ENCODE measurements at regions not wholly inside any gene's neighbourhood (a gene's known extent, or its start where the extent isn't known, plus 50 kb on each side); places are given as distances from the start of the nearest gene placed in this dataset.

- H3K9me2 ChIP-seq: no peaks in the 10 kb centered on the region
- H3K27me3 ChIP-seq (ENCODE audit: insufficient read depth): no peaks in the 10 kb centered on the region
- H3K79me2 ChIP-seq (ENCODE audit: insufficient read depth): no peaks in the 10 kb centered on the region
- CTCF ChIA-PET: interaction anchor here (1.2 kb wide), 1 partner anchor 14 kb away, joined by 3 read pairs; no protein-coding TSS in a partner anchor
- H3K9ac ChIP-seq: no peak overlapping the region
- H4K20me1 ChIP-seq (ENCODE audit: insufficient read depth): no peaks in the 10 kb centered on the region
- POLR2A ChIA-PET: no interaction called here
- H3K27ac ChIP-seq (ENCODE audit: low read depth in 2 of 2, low read length in 1 of 2): no peak overlapping the region
- no peaks in the 10 kb centered on the region for H3K4me1 ChIP-seq (ENCODE audit: control insufficient read depth in 1 of 2, insufficient read depth in 2 of 2, low read depth in 1 of 2, low read length in 1 of 2)
- H3F3A ChIP-seq (replicated peaks; ENCODE audit: insufficient read depth): no peaks in the 10 kb centered on the region
- WGBS (ENCODE audit: low lambda C conversion rate): 22% methylated on average over 1 of the region's 1 CpG
- no peak for DNase-seq
- H3K4me3 ChIP-seq (ENCODE audit: low read depth in 2 of 2, low read length in 1 of 2): no peak overlapping the region
- no peak overlapping the region for H2AFZ ChIP-seq (ENCODE audit: low read depth)
- no peak overlapping the region for H3K4me2 ChIP-seq
- no peaks in the 10 kb centered on the region for H3K36me3 ChIP-seq (replicated peaks in 1 of 2; ENCODE audit: control insufficient read depth in 1 of 2, insufficient read depth in 2 of 2, low read length in 1 of 2)
- TF ChIP-seq REST (IDR thresholded peaks at IDR 0.05; ENCODE audit: low read depth, low read length) (no peak), FOXM1 (IDR thresholded peaks at IDR 0.05; ENCODE audit: low read depth) (no peak), MAX (IDR thresholded peaks at IDR 0.05; ENCODE audit: low read depth) (no peak), MEF2A (IDR thresholded peaks at IDR 0.05; ENCODE audit: borderline replicate concordance, low read depth) (no peak), GATA2 (CRISPR knock-in tag; IDR thresholded peaks at IDR 0.05) (no peak), MXI1 (IDR thresholded peaks at IDR 0.05; ENCODE audit: low read depth, low read length) (no peak), NRF1 (IDR thresholded peaks at IDR 0.05; ENCODE audit: low read depth, low read length) (no peak), EP300 (IDR thresholded peaks at IDR 0.05; ENCODE audit: borderline replicate concordance in 1 of 2, low read depth in 1 of 2, low read length in 1 of 2) (no peak), RXRA (IDR thresholded peaks at IDR 0.05; ENCODE audit: borderline replicate concordance, low read depth) (no peak), USF1 (IDR thresholded peaks at IDR 0.05; ENCODE audit: borderline replicate concordance, low read depth) (no peak)
- no peaks in the 10 kb centered on the region for H3K9me3 ChIP-seq
Measured at GRCh38 chr5:87608385-87608784, 195.7 kb upstream of the CCNH start.

DNA sequence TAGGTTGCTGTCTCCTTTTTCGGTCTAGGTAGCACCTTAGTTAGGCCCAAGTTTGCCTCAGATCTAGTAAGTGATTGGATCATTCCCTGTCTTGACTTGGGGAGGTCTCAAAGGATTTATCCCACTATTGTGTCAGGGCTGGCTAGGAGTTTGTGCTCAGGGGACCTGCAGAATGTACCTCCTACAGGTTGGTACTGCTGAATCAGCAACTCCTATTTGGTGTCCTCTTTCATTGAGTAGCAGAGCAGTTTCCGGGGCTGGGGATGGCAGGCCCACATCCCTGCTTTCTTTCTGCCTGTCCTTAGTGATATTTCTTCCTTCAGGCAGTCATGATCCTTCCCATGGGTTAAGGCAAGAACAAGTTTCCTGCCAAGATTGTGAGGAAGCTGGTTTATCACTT lies 192.9 kb upstream of the CCNH start:
- Histone ChIP-seq H3K9ac (no peak overlapping the region), H3F3A (replicated peaks; ENCODE audit: insufficient read depth) (no peaks in the 10 kb centered on the region), H3K4me3 (ENCODE audit: low read depth in 2 of 2, low read length in 1 of 2) (no peak overlapping the region), H3K9me2 (no peaks in the 10 kb centered on the region), H3K4me1 (ENCODE audit: control insufficient read depth in 1 of 2, insufficient read depth in 2 of 2, low read depth in 1 of 2, low read length in 1 of 2) (no peaks in the 10 kb centered on the region), H3K27me3 (ENCODE audit: insufficient read depth) (no peaks in the 10 kb centered on the region), H3K27ac (ENCODE audit: low read depth in 2 of 2, low read length in 1 of 2) (no peak overlapping the region), H3K79me2 (ENCODE audit: insufficient read depth) (no peaks in the 10 kb centered on the region), H4K20me1 (ENCODE audit: insufficient read depth) (no peaks in the 10 kb centered on the region), H2AFZ (ENCODE audit: low read depth) (no peak overlapping the region), H3K9me3 (no peaks in the 10 kb centered on the region), H3K36me3 (replicated peaks in 1 of 2; ENCODE audit: control insufficient read depth in 1 of 2, insufficient read depth in 2 of 2, low read length in 1 of 2) (no peaks in the 10 kb centered on the region), H3K4me2 (no peak overlapping the region)
- 0% methylated on average over 2 of the region's 2 CpGs for WGBS (ENCODE audit: low lambda C conversion rate)
- POLR2A ChIA-PET: no interaction called here
- CTCF ChIA-PET: no interaction called here
- no peak for DNase-seq
- TF ChIP-seq FOSL2 (IDR thresholded peaks at IDR 0.05; ENCODE audit: borderline replicate concordance, low read depth) (no peak), POLR2AphosphoS5 (IDR thresholded peaks at IDR 0.05; ENCODE audit: low read depth, low read length) (no peak), MXI1 (IDR thresholded peaks at IDR 0.05; ENCODE audit: low read depth, low read length) (no peak), CHD2 (IDR thresholded peaks at IDR 0.05; ENCODE audit: low read length, partially characterized antibody) (no peak), TCF12 (IDR thresholded peaks at IDR 0.05) (no peak), PBX3 (IDR thresholded peaks at IDR 0.05) (no peak), ELF1 (IDR thresholded peaks at IDR 0.05) (no peak), JUND (IDR thresholded peaks at IDR 0.05) (no peak), MEF2A (IDR thresholded peaks at IDR 0.05; ENCODE audit: borderline replicate concordance, low read depth) (no peak), FOXM1 (IDR thresholded peaks at IDR 0.05; ENCODE audit: low read depth) (no peak), SIN3A (IDR thresholded peaks at IDR 0.05; ENCODE audit: borderline replicate concordance, low read depth, low read length) (no peak), RAD21 (IDR thresholded peaks at IDR 0.05; ENCODE audit: low read length) (no peak), TAF1 (IDR thresholded peaks at IDR 0.05; ENCODE audit: borderline replicate concordance, low read depth, low read length) (no peak), RXRA (IDR thresholded peaks at IDR 0.05; ENCODE audit: borderline replicate concordance, low read depth) (no peak), USF2 (IDR thresholded peaks at IDR 0.05; ENCODE audit: borderline replicate concordance, low read depth, low read length) (no peak)

Measured in SK-N-SH (cell line).